ENCODE measurements at regions not wholly inside any gene's neighbourhood (a gene's known extent, or its start where the extent isn't known, plus 50 kb on each side); places are given as distances from the start of the nearest gene placed in this dataset.

GRCh38 chr2:125591954-125592353 lies 1064.0 kb upstream of the GYPC start:
- no peak for ATAC-seq
- H3K4me3 Mint-ChIP-seq: no peak overlapping the region
- TF ChIP-seq ZNF317 (CRISPR knock-in tag; IDR thresholded peaks at IDR 0.05; ENCODE audit: borderline replicate concordance, low read depth): no peak
- TF ChIP-seq, protein P1, sequence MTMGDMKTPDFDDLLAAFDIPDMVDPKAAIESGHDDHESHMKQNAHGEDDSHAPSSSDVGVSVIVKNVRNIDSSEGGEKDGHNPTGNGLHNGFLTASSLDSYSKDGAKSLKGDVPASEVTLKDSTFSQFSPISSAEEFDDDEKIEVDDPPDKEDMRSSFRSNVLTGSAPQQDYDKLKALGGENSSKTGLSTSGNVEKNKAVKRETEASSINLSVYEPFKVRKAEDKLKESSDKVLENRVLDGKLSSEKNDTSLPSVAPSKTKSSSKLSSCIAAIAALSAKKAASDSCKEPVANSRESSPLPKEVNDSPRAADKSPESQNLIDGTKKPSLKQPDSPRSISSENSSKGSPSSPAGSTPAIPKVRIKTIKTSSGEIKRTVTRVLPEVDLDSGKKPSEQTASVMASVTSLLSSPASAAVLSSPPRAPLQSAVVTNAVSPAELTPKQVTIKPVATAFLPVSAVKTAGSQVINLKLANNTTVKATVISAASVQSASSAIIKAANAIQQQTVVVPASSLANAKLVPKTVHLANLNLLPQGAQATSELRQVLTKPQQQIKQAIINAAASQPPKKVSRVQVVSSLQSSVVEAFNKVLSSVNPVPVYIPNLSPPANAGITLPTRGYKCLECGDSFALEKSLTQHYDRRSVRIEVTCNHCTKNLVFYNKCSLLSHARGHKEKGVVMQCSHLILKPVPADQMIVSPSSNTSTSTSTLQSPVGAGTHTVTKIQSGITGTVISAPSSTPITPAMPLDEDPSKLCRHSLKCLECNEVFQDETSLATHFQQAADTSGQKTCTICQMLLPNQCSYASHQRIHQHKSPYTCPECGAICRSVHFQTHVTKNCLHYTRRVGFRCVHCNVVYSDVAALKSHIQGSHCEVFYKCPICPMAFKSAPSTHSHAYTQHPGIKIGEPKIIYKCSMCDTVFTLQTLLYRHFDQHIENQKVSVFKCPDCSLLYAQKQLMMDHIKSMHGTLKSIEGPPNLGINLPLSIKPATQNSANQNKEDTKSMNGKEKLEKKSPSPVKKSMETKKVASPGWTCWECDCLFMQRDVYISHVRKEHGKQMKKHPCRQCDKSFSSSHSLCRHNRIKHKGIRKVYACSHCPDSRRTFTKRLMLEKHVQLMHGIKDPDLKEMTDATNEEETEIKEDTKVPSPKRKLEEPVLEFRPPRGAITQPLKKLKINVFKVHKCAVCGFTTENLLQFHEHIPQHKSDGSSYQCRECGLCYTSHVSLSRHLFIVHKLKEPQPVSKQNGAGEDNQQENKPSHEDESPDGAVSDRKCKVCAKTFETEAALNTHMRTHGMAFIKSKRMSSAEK (CRISPR knock-in tag; IDR thresholded peaks at IDR 0.05; ENCODE audit: borderline replicate concordance): no peak
- no peak for TF ChIP-seq JAZF1 (CRISPR knock-in tag; IDR thresholded peaks at IDR 0.05)
- TF ChIP-seq, protein P2, sequence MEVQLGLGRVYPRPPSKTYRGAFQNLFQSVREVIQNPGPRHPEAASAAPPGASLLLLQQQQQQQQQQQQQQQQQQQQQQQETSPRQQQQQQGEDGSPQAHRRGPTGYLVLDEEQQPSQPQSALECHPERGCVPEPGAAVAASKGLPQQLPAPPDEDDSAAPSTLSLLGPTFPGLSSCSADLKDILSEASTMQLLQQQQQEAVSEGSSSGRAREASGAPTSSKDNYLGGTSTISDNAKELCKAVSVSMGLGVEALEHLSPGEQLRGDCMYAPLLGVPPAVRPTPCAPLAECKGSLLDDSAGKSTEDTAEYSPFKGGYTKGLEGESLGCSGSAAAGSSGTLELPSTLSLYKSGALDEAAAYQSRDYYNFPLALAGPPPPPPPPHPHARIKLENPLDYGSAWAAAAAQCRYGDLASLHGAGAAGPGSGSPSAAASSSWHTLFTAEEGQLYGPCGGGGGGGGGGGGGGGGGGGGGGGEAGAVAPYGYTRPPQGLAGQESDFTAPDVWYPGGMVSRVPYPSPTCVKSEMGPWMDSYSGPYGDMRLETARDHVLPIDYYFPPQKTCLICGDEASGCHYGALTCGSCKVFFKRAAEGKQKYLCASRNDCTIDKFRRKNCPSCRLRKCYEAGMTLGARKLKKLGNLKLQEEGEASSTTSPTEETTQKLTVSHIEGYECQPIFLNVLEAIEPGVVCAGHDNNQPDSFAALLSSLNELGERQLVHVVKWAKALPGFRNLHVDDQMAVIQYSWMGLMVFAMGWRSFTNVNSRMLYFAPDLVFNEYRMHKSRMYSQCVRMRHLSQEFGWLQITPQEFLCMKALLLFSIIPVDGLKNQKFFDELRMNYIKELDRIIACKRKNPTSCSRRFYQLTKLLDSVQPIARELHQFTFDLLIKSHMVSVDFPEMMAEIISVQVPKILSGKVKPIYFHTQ (CRISPR knock-in tag; IDR thresholded peaks at IDR 0.05): no peak
- no peak for TF ChIP-seq TP53 (CRISPR knock-in tag; IDR thresholded peaks at IDR 0.05)
- TF ChIP-seq ZNF232 (CRISPR knock-in tag; IDR thresholded peaks at IDR 0.05): no peak
- TF ChIP-seq PRDM15 (CRISPR knock-in tag; IDR thresholded peaks at IDR 0.05): no peak
- TF ChIP-seq ATF1 (CRISPR knock-in tag; IDR thresholded peaks at IDR 0.05): no peak
- TF ChIP-seq RORB (CRISPR knock-in tag; IDR thresholded peaks at IDR 0.05): no peak
- no peak for TF ChIP-seq ATF3 (CRISPR knock-in tag; conservative IDR thresholded peaks at IDR 0.05)
- ChIA-PET CTCF (interaction anchor here (0.7 kb wide), 1 partner anchor 75 kb away, joined by 3 read pairs; no protein-coding TSS in a partner anchor), POLR2A (no interaction called here)
- no peak for DNase-seq (ENCODE audit: low spot score)
- H3K27ac Mint-ChIP-seq: no peak overlapping the region
- H3K27me3 Mint-ChIP-seq (ENCODE audit: low read depth): no peaks in the 10 kb centered on the region
- H3K9me3 Mint-ChIP-seq: peaks cover 55% of the 10 kb centered on the region
- H3K36me3 Mint-ChIP-seq: peaks cover 18% of the 10 kb centered on the region
- H3K4me1 Mint-ChIP-seq: peaks cover 5% of the 10 kb centered on the region; the same call in 1 of the 2 replicates

DNA sequence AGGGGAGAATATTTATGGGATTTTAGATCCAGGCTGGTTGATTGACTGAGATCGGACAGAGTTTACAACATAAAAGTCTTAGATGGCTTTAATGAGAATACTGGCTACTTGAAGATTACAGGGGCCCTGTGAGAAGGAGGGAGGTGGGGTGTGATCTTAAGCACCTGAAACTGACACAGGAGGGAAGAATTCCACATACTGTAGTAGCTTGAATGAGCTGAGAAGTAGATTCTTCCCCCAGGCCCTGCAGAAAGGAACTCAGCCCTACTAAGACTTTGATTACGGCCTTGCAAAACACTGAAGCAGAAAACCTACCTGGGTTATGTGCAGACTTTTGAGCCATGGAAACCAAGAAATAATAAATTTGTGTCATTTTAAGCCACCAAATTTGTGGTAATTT lies 1062.9 kb upstream of the GYPC start:
- H3K36me3 Mint-ChIP-seq: peaks cover 13% of the 10 kb centered on the region
- no peak overlapping the region for H3K27ac Mint-ChIP-seq
- DNase-seq (ENCODE audit: low spot score) (no peak), ATAC-seq (peak; percentile 41; the same call in 1 of the 2 replicates)
- peaks cover 52% of the 10 kb centered on the region for H3K9me3 Mint-ChIP-seq
- H3K27me3 Mint-ChIP-seq (ENCODE audit: low read depth): no peaks in the 10 kb centered on the region
- ChIA-PET CTCF (no interaction called here), POLR2A (no interaction called here)
- peaks cover 5% of the 10 kb centered on the region; the same call in 1 of the 2 replicates for H3K4me1 Mint-ChIP-seq
- H3K4me3 Mint-ChIP-seq: no peak overlapping the region
- TF ChIP-seq OVOL2 (CRISPR knock-in tag; IDR thresholded peaks at IDR 0.05; ENCODE audit: borderline replicate concordance): no peak
- TF ChIP-seq ZNF317 (CRISPR knock-in tag; IDR thresholded peaks at IDR 0.05; ENCODE audit: borderline replicate concordance, low read depth): no peak
- no peak for TF ChIP-seq IRF1 (CRISPR knock-in tag; IDR thresholded peaks at IDR 0.05)
- TF ChIP-seq, protein P3, sequence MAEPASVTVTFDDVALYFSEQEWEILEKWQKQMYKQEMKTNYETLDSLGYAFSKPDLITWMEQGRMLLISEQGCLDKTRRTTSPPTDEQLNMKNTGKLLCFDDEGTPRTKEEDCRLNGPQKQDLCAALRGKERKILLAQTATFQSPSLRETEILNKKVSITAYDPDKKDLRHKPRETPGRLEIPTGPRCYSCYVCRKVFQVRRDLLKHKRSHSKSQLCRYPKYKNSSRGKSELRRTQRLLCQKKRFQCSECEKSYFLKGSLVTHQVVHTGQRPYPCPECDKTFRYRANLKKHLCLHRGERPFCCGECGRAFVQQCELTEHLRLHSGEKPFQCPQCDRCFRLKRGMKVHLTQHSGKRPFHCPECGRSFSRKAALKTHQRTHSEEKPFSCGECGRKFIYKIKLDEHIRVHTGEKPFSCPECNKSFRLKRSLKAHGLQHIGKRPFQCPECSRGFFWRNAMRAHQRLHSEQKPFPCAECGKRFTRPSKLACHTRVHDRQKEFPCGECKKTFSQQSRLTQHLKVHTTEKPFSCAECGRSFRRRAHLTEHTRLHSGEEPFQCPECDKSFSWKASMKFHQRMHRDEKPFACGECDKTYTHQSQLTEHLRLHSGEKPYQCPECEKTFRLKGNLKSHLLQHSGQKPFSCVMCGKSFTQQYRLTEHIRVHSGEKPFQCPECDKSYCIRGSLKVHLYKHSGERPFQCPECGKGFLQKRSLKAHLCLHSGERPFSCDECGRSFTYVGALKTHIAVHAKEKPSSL (CRISPR knock-in tag; conservative IDR thresholded peaks at IDR 0.05): no peak
- TF ChIP-seq, protein P4, sequence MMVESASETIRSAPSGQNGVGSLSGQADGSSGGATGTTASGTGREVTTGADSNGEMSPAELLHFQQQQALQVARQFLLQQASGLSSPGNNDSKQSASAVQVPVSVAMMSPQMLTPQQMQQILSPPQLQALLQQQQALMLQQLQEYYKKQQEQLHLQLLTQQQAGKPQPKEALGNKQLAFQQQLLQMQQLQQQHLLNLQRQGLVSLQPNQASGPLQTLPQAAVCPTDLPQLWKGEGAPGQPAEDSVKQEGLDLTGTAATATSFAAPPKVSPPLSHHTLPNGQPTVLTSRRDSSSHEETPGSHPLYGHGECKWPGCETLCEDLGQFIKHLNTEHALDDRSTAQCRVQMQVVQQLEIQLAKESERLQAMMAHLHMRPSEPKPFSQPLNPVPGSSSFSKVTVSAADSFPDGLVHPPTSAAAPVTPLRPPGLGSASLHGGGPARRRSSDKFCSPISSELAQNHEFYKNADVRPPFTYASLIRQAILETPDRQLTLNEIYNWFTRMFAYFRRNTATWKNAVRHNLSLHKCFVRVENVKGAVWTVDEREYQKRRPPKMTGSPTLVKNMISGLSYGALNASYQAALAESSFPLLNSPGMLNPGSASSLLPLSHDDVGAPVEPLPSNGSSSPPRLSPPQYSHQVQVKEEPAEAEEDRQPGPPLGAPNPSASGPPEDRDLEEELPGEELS (CRISPR knock-in tag; IDR thresholded peaks at IDR 0.05): no peak
- TF ChIP-seq, protein P5, sequence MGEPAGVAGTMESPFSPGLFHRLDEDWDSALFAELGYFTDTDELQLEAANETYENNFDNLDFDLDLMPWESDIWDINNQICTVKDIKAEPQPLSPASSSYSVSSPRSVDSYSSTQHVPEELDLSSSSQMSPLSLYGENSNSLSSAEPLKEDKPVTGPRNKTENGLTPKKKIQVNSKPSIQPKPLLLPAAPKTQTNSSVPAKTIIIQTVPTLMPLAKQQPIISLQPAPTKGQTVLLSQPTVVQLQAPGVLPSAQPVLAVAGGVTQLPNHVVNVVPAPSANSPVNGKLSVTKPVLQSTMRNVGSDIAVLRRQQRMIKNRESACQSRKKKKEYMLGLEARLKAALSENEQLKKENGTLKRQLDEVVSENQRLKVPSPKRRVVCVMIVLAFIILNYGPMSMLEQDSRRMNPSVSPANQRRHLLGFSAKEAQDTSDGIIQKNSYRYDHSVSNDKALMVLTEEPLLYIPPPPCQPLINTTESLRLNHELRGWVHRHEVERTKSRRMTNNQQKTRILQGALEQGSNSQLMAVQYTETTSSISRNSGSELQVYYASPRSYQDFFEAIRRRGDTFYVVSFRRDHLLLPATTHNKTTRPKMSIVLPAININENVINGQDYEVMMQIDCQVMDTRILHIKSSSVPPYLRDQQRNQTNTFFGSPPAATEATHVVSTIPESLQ (CRISPR knock-in tag; IDR thresholded peaks at IDR 0.05): no peak
- TF ChIP-seq GRHL2 (CRISPR knock-in tag; IDR thresholded peaks at IDR 0.05; ENCODE audit: insufficient replicate concordance, severe bottlenecking): no peak

Measured in WTC11 (cell line).